ENCODE measurements at regions not wholly inside any gene's neighbourhood (a gene's known extent, or its start where the extent isn't known, plus 50 kb on each side); places are given as distances from the start of the nearest gene placed in this dataset.

DNA sequence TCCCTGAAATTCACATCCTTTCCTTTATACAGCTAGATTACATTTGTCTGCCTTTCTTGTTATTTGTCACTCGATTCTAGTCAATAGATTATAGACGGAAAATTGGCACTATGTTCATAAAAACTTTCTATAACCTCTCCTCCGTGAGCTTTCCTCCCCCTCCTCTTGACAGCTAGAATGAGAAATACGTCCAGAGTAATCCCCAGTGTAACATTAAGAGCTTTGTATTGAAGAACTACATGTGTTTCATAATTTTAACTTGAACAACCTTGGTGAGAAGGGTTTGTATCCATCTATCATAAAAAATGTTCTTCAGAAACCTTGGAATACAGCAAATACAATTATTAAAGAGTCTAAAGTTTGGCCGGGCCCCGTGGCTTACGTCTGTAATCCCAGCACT lies 1707.4 kb downstream of the PCDH7 start:
- WGBS (ENCODE audit: insufficient coverage) = no CpG with 5 or more reads among the region's 7 CpGs
- Histone ChIP-seq H3K4me3 (ENCODE audit: low read depth, low read length) (no peak overlapping the region), H3K27me3 (ENCODE audit: control insufficient read depth, insufficient read depth, low read length) (no peaks in the 10 kb centered on the region), H3K27ac (ENCODE audit: low read depth, low read length) (no peak overlapping the region), H3K4me1 (ENCODE audit: control insufficient read depth, insufficient read depth, low read length) (no peaks in the 10 kb centered on the region), H3K36me3 (ENCODE audit: control insufficient read depth, insufficient read depth, low read length) (no peaks in the 10 kb centered on the region), H3K9me3 (ENCODE audit: control insufficient read depth, insufficient read depth, low read length) (no peaks in the 10 kb centered on the region)
- DNase-seq (ENCODE audit: low read depth in 4 of 6, low spot score in 6 of 6) = peak in 1 of 6 donors; percentile 15

- no peak for DNase-seq (ENCODE audit: low read depth in 4 of 6, low spot score in 6 of 6)
- no peaks in the 10 kb centered on the region for H3K27me3 ChIP-seq (ENCODE audit: control insufficient read depth, insufficient read depth, low read length)
- H3K36me3 ChIP-seq (ENCODE audit: control insufficient read depth, insufficient read depth, low read length) = no peaks in the 10 kb centered on the region
- H3K4me3 ChIP-seq (ENCODE audit: low read depth, low read length) = no peak overlapping the region
- no peaks in the 10 kb centered on the region for H3K4me1 ChIP-seq (ENCODE audit: control insufficient read depth, insufficient read depth, low read length)
- no peak overlapping the region for H3K27ac ChIP-seq (ENCODE audit: low read depth, low read length)
- WGBS (ENCODE audit: insufficient coverage) = no CpG with 5 or more reads among the region's 2 CpGs
- H3K9me3 ChIP-seq (ENCODE audit: control insufficient read depth, insufficient read depth, low read length) = no peaks in the 10 kb centered on the region
Measured at GRCh38 chr4:32429151-32429550, 1709.0 kb downstream of the PCDH7 start.

- no CpG with 5 or more reads among the region's 2 CpGs for whole genome bisulfite sequencing (ENCODE audit: insufficient coverage)
- Histone ChIP-seq H3K36me3 (ENCODE audit: control insufficient read depth, insufficient read depth, low read length) (no peaks in the 10 kb centered on the region), H3K9me3 (ENCODE audit: control insufficient read depth, insufficient read depth, low read length) (no peaks in the 10 kb centered on the region), H3K27ac (ENCODE audit: low read depth, low read length) (no peak overlapping the region), H3K4me3 (ENCODE audit: low read depth, low read length) (no peak overlapping the region), H3K27me3 (ENCODE audit: control insufficient read depth, insufficient read depth, low read length) (no peaks in the 10 kb centered on the region), H3K4me1 (ENCODE audit: control insufficient read depth, insufficient read depth, low read length) (no peaks in the 10 kb centered on the region)
- peak in 2 of 6 donors; percentile 6 to 17 for DNase-seq (ENCODE audit: low read depth in 4 of 6, low spot score in 6 of 6)
Measured at GRCh38 chr4:32435308-32435707, 1715.1 kb downstream of the PCDH7 start.

GRCh38 chr4:32436816-32437215 lies 1716.6 kb downstream of the PCDH7 start:
- DNase-seq (ENCODE audit: low read depth in 4 of 6, low spot score in 6 of 6) = no peak
- H3K27ac ChIP-seq (ENCODE audit: low read depth, low read length) = no peak overlapping the region
- H3K27me3 ChIP-seq (ENCODE audit: control insufficient read depth, insufficient read depth, low read length) = no peaks in the 10 kb centered on the region
- no peak overlapping the region for H3K4me3 ChIP-seq (ENCODE audit: low read depth, low read length)
- no peaks in the 10 kb centered on the region for H3K36me3 ChIP-seq (ENCODE audit: control insufficient read depth, insufficient read depth, low read length)
- H3K4me1 ChIP-seq (ENCODE audit: control insufficient read depth, insufficient read depth, low read length) = no peaks in the 10 kb centered on the region
- no CpG with 5 or more reads among the region's 3 CpGs for WGBS (ENCODE audit: insufficient coverage)
- H3K9me3 ChIP-seq (ENCODE audit: control insufficient read depth, insufficient read depth, low read length) = no peaks in the 10 kb centered on the region

- H3K27ac ChIP-seq (ENCODE audit: low read depth, low read length) = no peak overlapping the region
- DNase-seq (ENCODE audit: low read depth in 4 of 6, low spot score in 6 of 6) = peak in 2 of 6 donors; percentile 10 to 28
- H3K9me3 ChIP-seq (ENCODE audit: control insufficient read depth, insufficient read depth, low read length) = no peaks in the 10 kb centered on the region
- H3K27me3 ChIP-seq (ENCODE audit: control insufficient read depth, insufficient read depth, low read length) = no peaks in the 10 kb centered on the region
- H3K36me3 ChIP-seq (ENCODE audit: control insufficient read depth, insufficient read depth, low read length) = no peaks in the 10 kb centered on the region
- no peak overlapping the region for H3K4me3 ChIP-seq (ENCODE audit: low read depth, low read length)
- WGBS (ENCODE audit: insufficient coverage) = 0% methylated on average over 1 of the region's 3 CpGs
- H3K4me1 ChIP-seq (ENCODE audit: control insufficient read depth, insufficient read depth, low read length) = no peaks in the 10 kb centered on the region
Measured at GRCh38 chr4:32440391-32440790, 1720.2 kb downstream of the PCDH7 start.

DNA sequence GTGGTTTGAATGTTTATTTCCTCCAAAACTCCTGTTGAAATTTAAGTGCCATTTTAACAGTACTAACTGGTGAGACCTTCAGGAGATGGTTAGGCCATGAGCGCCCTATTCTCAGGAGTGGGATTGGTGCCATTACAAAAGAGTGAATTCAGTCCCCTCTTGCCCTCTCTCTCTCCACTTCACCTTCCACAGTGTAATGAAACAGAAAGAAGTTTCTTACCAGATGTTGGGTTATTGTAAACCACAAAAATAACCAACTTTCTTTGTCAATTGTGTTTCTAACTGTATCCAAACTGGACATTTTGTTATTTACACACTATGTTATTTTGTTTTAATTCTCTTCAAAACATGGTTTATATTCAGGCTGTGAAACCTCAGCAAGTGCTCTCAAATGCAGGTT lies 1734.3 kb downstream of the PCDH7 start:
- WGBS (ENCODE audit: insufficient coverage) = no CpG with 5 or more reads among the region's 1 CpG
- Histone ChIP-seq H3K27me3 (ENCODE audit: control insufficient read depth, insufficient read depth, low read length) (no peaks in the 10 kb centered on the region), H3K9me3 (ENCODE audit: control insufficient read depth, insufficient read depth, low read length) (no peaks in the 10 kb centered on the region), H3K27ac (ENCODE audit: low read depth, low read length) (no peak overlapping the region), H3K36me3 (ENCODE audit: control insufficient read depth, insufficient read depth, low read length) (no peaks in the 10 kb centered on the region), H3K4me3 (ENCODE audit: low read depth, low read length) (no peak overlapping the region), H3K4me1 (ENCODE audit: control insufficient read depth, insufficient read depth, low read length) (no peaks in the 10 kb centered on the region)
- no peak for DNase-seq (ENCODE audit: low read depth in 4 of 6, low spot score in 6 of 6)

- H3K4me1 ChIP-seq (ENCODE audit: control insufficient read depth, insufficient read depth, low read length) = no peaks in the 10 kb centered on the region
- H3K27me3 ChIP-seq (ENCODE audit: control insufficient read depth, insufficient read depth, low read length) = no peaks in the 10 kb centered on the region
- WGBS (ENCODE audit: insufficient coverage) = no CpG with 5 or more reads among the region's 2 CpGs
- no peaks in the 10 kb centered on the region for H3K9me3 ChIP-seq (ENCODE audit: control insufficient read depth, insufficient read depth, low read length)
- H3K27ac ChIP-seq (ENCODE audit: low read depth, low read length) = no peak overlapping the region
- H3K36me3 ChIP-seq (ENCODE audit: control insufficient read depth, insufficient read depth, low read length) = no peaks in the 10 kb centered on the region
- no peak for DNase-seq (ENCODE audit: low read depth in 4 of 6, low spot score in 6 of 6)
- no peak overlapping the region for H3K4me3 ChIP-seq (ENCODE audit: low read depth, low read length)
Measured at GRCh38 chr4:32455231-32455630, 1735.1 kb downstream of the PCDH7 start.

GRCh38 chr4:32460972-32461371 lies 1740.8 kb downstream of the PCDH7 start:
- Histone ChIP-seq H3K36me3 (ENCODE audit: control insufficient read depth, insufficient read depth, low read length) (no peaks in the 10 kb centered on the region), H3K4me3 (ENCODE audit: low read depth, low read length) (no peak overlapping the region), H3K9me3 (ENCODE audit: control insufficient read depth, insufficient read depth, low read length) (no peaks in the 10 kb centered on the region), H3K27ac (ENCODE audit: low read depth, low read length) (no peak overlapping the region), H3K4me1 (ENCODE audit: control insufficient read depth, insufficient read depth, low read length) (no peaks in the 10 kb centered on the region), H3K27me3 (ENCODE audit: control insufficient read depth, insufficient read depth, low read length) (no peaks in the 10 kb centered on the region)
- peak in 1 of 6 donors; percentile 16 for DNase-seq (ENCODE audit: low read depth in 4 of 6, low spot score in 6 of 6)
- no CpG with 5 or more reads among the region's 1 CpG for WGBS (ENCODE audit: insufficient coverage)

DNA sequence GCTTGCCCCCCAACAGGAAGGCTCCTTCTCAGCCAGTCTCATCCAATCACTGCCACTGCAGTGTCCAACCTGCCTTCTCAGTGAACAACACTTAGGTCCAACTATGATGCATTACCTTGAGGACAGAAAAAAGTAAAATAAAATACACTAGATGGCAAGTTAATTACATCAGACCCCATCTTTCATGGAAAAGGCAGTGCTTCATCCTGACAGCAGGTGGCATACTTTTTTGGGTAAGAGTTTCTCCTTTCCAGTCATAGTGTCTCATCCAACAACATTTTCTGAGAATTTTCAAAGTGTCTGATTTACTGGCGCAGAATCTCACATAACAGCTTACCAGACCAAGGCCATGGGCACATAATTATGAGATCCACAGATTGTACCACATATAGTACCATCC lies 1742.8 kb downstream of the PCDH7 start:
- Histone ChIP-seq H3K4me1 (ENCODE audit: control insufficient read depth, insufficient read depth, low read length) (no peaks in the 10 kb centered on the region), H3K27ac (ENCODE audit: low read depth, low read length) (no peak overlapping the region), H3K9me3 (ENCODE audit: control insufficient read depth, insufficient read depth, low read length) (no peaks in the 10 kb centered on the region), H3K4me3 (ENCODE audit: low read depth, low read length) (no peak overlapping the region), H3K36me3 (ENCODE audit: control insufficient read depth, insufficient read depth, low read length) (no peaks in the 10 kb centered on the region), H3K27me3 (ENCODE audit: control insufficient read depth, insufficient read depth, low read length) (no peaks in the 10 kb centered on the region)
- 100% methylated on average over 1 of the region's 1 CpG for WGBS (ENCODE audit: insufficient coverage)
- no peak for DNase-seq (ENCODE audit: low read depth in 4 of 6, low spot score in 6 of 6)

- Histone ChIP-seq H3K9me3 (ENCODE audit: control insufficient read depth, insufficient read depth, low read length) (no peaks in the 10 kb centered on the region), H3K36me3 (ENCODE audit: control insufficient read depth, insufficient read depth, low read length) (no peaks in the 10 kb centered on the region), H3K27ac (ENCODE audit: low read depth, low read length) (no peak overlapping the region), H3K4me1 (ENCODE audit: control insufficient read depth, insufficient read depth, low read length) (no peaks in the 10 kb centered on the region), H3K4me3 (ENCODE audit: low read depth, low read length) (no peak overlapping the region), H3K27me3 (ENCODE audit: control insufficient read depth, insufficient read depth, low read length) (no peaks in the 10 kb centered on the region)
- WGBS (ENCODE audit: insufficient coverage) = no CpG with 5 or more reads among the region's 1 CpG
- DNase-seq (ENCODE audit: low read depth in 4 of 6, low spot score in 6 of 6) = no peak
Measured at GRCh38 chr4:32470087-32470585, 1750.0 kb downstream of the PCDH7 start.
